Parathyroid adenoma (tissue), 2 donors: ENCODE measurements at regions not wholly inside any gene's neighbourhood (a gene's known extent, or its start where the extent isn't known, plus 50 kb on each side); places are given as distances from the start of the nearest gene placed in this dataset.

Experiments
- H2AFZ ChIP-seq: fragments of 300-600 bp; sonication (generic); one replicate; pipeline ENCODE4 v1.7.0; 2017; ENCODE audit warnings: antibody characterized with exemption, mild to moderate bottlenecking
- H3K27ac ChIP-seq: fragments of 300-600 bp; sonication (generic); one replicate; pipeline ENCODE4 v1.7.0; 2017
- H3K27me3 ChIP-seq: fragments of 300-600 bp; sonication (generic); one replicate; pipeline ENCODE4 v1.7.0; 2017; ENCODE audit warnings: low read length; ENCODE audit not compliant: control insufficient read depth, insufficient read depth
- H3K36me3 ChIP-seq: fragments of 300-600 bp; sonication (generic); one replicate; pipeline ENCODE4 v1.7.0; 2017; ENCODE audit warnings: low read length; ENCODE audit not compliant: control insufficient read depth, insufficient read depth
- H3K4me1 ChIP-seq: fragments of 300-600 bp; sonication (generic); one replicate; pipeline ENCODE4 v1.7.0; 2017; ENCODE audit warnings: control low read depth
- H3K4me2 ChIP-seq: fragments of 300-600 bp; sonication (generic); one replicate; pipeline ENCODE4 v1.7.0; 2017; ENCODE audit warnings: low read length
- H3K4me3 ChIP-seq: fragments of 300-600 bp; sonication (generic); one replicate; pipeline ENCODE4 v1.7.0; 2017; ENCODE audit warnings: low read depth, low read length
- H3K79me2 ChIP-seq: fragments of 300-600 bp; sonication (generic); one replicate; pipeline ENCODE4 v1.7.0; 2017; ENCODE audit warnings: control low read depth
- H3K9ac ChIP-seq: fragments of 300-600 bp; sonication (generic); one replicate; pipeline ENCODE4 v1.7.0; 2017; ENCODE audit warnings: mild to moderate bottlenecking
- H3K9me3 ChIP-seq: fragments of 300-600 bp; sonication (generic); one replicate; pipeline ENCODE4 v1.7.0; 2017; ENCODE audit warnings: low read length; ENCODE audit not compliant: control insufficient read depth
- CTCF ChIP-seq: fragments of 300-600 bp; sonication (generic); IDR thresholded peaks from one replicate; pipeline ENCODE4 v1.7.0; 2017; ENCODE audit warnings: antibody characterized with exemption, mild to moderate bottlenecking
- donor health status: primary hyperparathyroidism.

GRCh38 chr6:81818901-81819361, 66.5 kb upstream of the TENT5A start:
- Histone ChIP-seq H2AFZ (peak overlapping the region; percentile 76), H3K9ac (no peak overlapping the region), H3K4me1 (peaks cover 14% of the 10 kb centered on the region), H3K27me3 (no peaks in the 10 kb centered on the region), H3K9me3 (no peaks in the 10 kb centered on the region), H3K27ac (no peak overlapping the region), H3K4me2 (no peak overlapping the region), H3K36me3 (no peaks in the 10 kb centered on the region), H3K79me2 (no peaks in the 10 kb centered on the region), H3K4me3 (no peak overlapping the region)
- TF ChIP-seq CTCF, result no peak

- no peak overlapping the region for H3K9ac ChIP-seq
- no peaks in the 10 kb centered on the region for H3K36me3 ChIP-seq
- no peak overlapping the region for H3K4me3 ChIP-seq
- H3K4me1 ChIP-seq, result peaks cover 14% of the 10 kb centered on the region
- H3K79me2 ChIP-seq, result no peaks in the 10 kb centered on the region
- H3K27me3 ChIP-seq, result no peaks in the 10 kb centered on the region
- TF ChIP-seq CTCF, result no peak
- no peak overlapping the region for H3K4me2 ChIP-seq
- no peaks in the 10 kb centered on the region for H3K9me3 ChIP-seq
- no peak overlapping the region for H3K27ac ChIP-seq
- no peak overlapping the region for H2AFZ ChIP-seq
These were observed 63.9 kb upstream of the TENT5A start for GRCh38 chr6:81816380-81816779.

- Histone ChIP-seq H3K9me3 (no peaks in the 10 kb centered on the region), H2AFZ (no peak overlapping the region), H3K4me1 (peaks cover 14% of the 10 kb centered on the region), H3K36me3 (no peaks in the 10 kb centered on the region), H3K27me3 (no peaks in the 10 kb centered on the region), H3K4me2 (no peak overlapping the region), H3K4me3 (no peak overlapping the region), H3K27ac (no peak overlapping the region), H3K9ac (no peak overlapping the region), H3K79me2 (no peaks in the 10 kb centered on the region)
- no peak for TF ChIP-seq CTCF
These were observed 62.0 kb upstream of the TENT5A start for GRCh38 chr6:81814370-81815076.

GRCh38 chr6:81813305-81813704, 60.8 kb upstream of the TENT5A start:
- TF ChIP-seq CTCF, result no peak
- no peaks in the 10 kb centered on the region for H3K79me2 ChIP-seq
- no peaks in the 10 kb centered on the region for H3K9me3 ChIP-seq
- H3K9ac ChIP-seq, result no peak overlapping the region
- no peak overlapping the region for H3K27ac ChIP-seq
- peaks cover 17% of the 10 kb centered on the region for H3K4me1 ChIP-seq
- no peaks in the 10 kb centered on the region for H3K27me3 ChIP-seq
- no peak overlapping the region for H2AFZ ChIP-seq
- no peaks in the 10 kb centered on the region for H3K36me3 ChIP-seq
- H3K4me2 ChIP-seq, result no peak overlapping the region
- no peak overlapping the region for H3K4me3 ChIP-seq

GRCh38 chr6:81812401-81812800, 59.9 kb upstream of the TENT5A start:
- no peak overlapping the region for H3K27ac ChIP-seq
- no peak for TF ChIP-seq CTCF
- H3K4me3 ChIP-seq, result no peak overlapping the region
- H3K9me3 ChIP-seq, result no peaks in the 10 kb centered on the region
- no peak overlapping the region for H3K9ac ChIP-seq
- no peaks in the 10 kb centered on the region for H3K79me2 ChIP-seq
- H3K27me3 ChIP-seq, result no peaks in the 10 kb centered on the region
- H2AFZ ChIP-seq, result peak overlapping the region; percentile 54
- H3K4me1 ChIP-seq, result peaks cover 21% of the 10 kb centered on the region
- H3K4me2 ChIP-seq, result no peak overlapping the region
- no peaks in the 10 kb centered on the region for H3K36me3 ChIP-seq
